HUES64 (cell line): ENCODE measurements at regions not wholly inside any gene's neighbourhood (a gene's known extent, or its start where the extent isn't known, plus 50 kb on each side); places are given as distances from the start of the nearest gene placed in this dataset.

Source experiments
- H3K27ac ChIP-seq: 2 replicates; pipeline ENCODE4 v1.7.0; 2013; ENCODE audit warnings: low read depth, low read length, inconsistent platforms
- H3K27me3 ChIP-seq: 2 replicates; pipeline ENCODE4 v1.6.1; 2013; ENCODE audit warnings: mild to moderate bottlenecking, low read length; ENCODE audit not compliant: insufficient read depth
- H3K36me3 ChIP-seq: 2 replicates; pipeline ENCODE4 v1.6.1; 2013; ENCODE audit warnings: mild to moderate bottlenecking, low read length; ENCODE audit not compliant: insufficient read depth
- H3K4me1 ChIP-seq: 2 replicates; pipeline ENCODE4 v1.6.1; 2013; ENCODE audit warnings: mild to moderate bottlenecking, low read length, moderate library complexity; ENCODE audit not compliant: insufficient read depth
- H3K4me3 ChIP-seq: 2 replicates; pipeline ENCODE4 v1.5.1; 2013; ENCODE audit warnings: mild to moderate bottlenecking, low read length, moderate library complexity
- H3K9ac ChIP-seq: 2 replicates; pipeline ENCODE4 v1.6.1; 2013; ENCODE audit warnings: mild to moderate bottlenecking, low read depth, low read length
- H3K9me3 ChIP-seq: 2 replicates; pipeline ENCODE4 v1.6.1; 2013; ENCODE audit warnings: low read depth, low read length; ENCODE audit not compliant: insufficient read depth
- WGBS: fragments of 150-250, 120-280 bp; methylation state at CpG from one replicate; pipeline ENCODE4 v1.1.7; 2013; ENCODE audit warnings: missing lambda C conversion rate; 5-methylcytosine and 5-hydroxymethylcytosine counted together

DNA sequence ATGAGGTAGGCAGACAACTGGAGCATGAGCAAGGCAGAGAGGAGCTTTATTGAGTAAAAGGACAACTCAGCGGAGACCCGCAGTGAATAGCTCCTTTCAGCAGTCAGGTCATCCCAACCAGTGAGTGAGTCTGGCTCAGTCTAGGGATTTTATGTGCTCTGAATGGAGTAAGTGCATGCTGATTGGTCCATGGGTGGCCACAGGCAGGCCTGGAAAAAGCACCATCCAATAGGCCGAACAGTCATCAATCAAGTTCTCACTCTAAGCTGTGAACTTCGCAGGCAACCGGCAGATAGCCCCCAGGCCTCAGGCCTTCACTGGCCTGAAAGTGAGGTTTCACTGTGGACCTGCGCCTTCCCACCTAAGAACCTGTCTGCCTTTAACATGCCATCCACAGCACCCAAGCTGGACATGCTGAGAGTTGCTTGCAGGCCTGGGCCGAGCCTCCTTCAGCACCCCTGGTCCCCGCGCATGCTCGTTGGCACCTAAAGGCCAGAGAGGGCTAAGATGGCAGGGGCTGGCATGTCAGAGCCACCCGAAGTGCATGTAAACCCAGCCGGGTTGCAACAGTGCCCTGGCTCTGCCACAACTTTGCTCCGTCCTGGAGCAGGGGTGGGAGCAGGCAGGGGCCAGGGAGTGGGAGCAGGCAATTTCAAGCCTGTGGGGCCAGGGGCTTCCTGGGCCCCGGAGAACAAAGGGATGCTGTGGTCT, 698.7 kb downstream of the SLITRK1 start:
- Histone ChIP-seq H3K9me3 (peaks cover 11% of the 10 kb centered on the region), H3K4me3 (no peak overlapping the region), H3K36me3 (no peaks in the 10 kb centered on the region), H3K27me3 (no peaks in the 10 kb centered on the region), H3K9ac (no peak overlapping the region), H3K4me1 (no peaks in the 10 kb centered on the region), H3K27ac (no peak overlapping the region)
- WGBS = 94% methylated on average over 14 of the region's 14 CpGs

DNA sequence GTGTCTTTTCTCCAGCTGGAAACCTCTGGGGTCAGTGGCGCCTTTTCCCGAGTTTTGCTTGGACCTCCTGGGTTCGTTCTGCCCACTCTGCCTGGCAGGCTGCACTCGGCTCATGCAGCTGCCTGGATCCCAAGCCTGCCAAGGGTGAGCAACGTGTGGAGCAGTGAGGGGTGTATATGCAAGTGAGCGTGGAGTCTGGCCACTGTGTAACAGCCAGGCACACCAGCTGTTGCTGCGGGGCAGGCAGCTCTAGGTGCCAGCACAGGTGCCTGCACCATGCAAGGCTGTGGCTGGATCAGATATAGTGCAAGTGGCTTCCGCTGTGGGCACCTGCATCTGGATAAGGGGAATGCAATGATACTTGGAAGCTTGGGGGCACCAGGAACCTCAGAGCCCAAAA, 699.4 kb downstream of the SLITRK1 start:
- no peaks in the 10 kb centered on the region for H3K36me3 ChIP-seq
- H3K9ac ChIP-seq = no peak overlapping the region
- H3K27ac ChIP-seq = no peak overlapping the region
- no peaks in the 10 kb centered on the region for H3K27me3 ChIP-seq
- H3K9me3 ChIP-seq = peaks cover 11% of the 10 kb centered on the region
- H3K4me3 ChIP-seq = no peak overlapping the region
- 87% methylated on average over 8 of the region's 8 CpGs for WGBS
- H3K4me1 ChIP-seq = no peaks in the 10 kb centered on the region

DNA sequence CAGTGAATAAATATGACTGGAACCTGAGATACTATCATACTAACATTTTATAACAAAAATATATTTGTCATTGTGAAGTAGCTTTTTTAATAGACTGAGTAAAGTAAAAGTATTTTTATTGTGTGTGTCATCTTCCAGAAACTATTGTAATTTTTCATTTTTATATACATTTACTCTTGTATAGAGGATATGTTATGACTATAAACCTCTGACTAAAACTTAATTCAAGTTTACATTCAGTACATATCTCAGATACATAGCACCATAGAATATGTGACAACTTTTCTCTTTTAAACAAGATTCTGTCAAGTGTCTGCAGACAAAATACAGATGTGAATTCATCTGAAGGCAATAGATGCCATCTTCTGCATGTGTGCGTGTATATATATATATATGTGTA, 704.3 kb downstream of the SLITRK1 start:
- Histone ChIP-seq H3K27me3 (no peaks in the 10 kb centered on the region), H3K36me3 (no peaks in the 10 kb centered on the region), H3K27ac (no peak overlapping the region), H3K4me3 (no peak overlapping the region), H3K9me3 (no peaks in the 10 kb centered on the region), H3K4me1 (no peaks in the 10 kb centered on the region), H3K9ac (no peak overlapping the region)
- no CpG with 5 or more reads among the region's 1 CpG for WGBS

DNA sequence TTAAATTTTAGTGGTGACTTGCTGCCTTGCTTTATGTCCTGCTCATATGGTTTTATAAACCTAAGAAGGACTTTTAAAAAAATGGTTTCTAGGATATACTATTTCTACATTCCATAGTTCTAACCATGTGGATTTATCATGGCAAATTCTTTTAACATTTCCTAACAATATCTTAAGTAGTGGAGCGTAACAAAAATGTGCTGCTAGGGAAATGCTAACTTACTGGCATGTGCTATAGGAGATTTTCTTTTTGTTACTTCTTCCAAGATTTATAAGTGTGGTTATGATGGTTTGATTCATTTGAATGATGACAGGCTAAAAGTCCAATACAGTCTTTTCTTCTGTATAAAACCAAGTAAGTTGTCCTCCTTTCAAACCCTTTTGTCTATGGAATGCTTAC, 713.7 kb downstream of the SLITRK1 start:
- H3K9ac ChIP-seq = no peak overlapping the region
- WGBS = 100% methylated on average over 1 of the region's 1 CpG
- H3K27me3 ChIP-seq = no peaks in the 10 kb centered on the region

DNA sequence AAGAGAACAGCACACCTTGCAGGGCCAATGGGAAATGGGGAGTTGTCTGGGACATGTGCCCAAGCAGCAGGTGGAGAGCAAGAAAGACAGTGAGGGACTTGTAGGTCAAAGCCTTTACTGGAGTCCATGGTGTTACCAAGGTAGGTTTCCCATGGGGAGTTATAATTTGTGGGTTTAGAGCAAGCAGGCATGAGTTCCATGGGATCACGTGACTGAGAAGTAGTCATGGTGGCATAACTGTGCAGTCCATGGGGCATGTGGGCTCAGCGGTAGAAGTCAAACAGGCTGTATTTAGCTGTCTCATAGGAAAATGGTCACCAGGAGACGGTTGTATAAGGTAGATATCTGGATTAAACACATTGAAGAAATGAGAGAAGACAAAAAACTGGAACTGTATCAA, 715.1 kb downstream of the SLITRK1 start:
- WGBS = 92% methylated on average over 3 of the region's 3 CpGs

More for the DNA sequence above, 713.7 kb downstream of the SLITRK1 start:
- 0 out of 2 replicates have a peak, but pooled peaks cover 7% of the 10 kb centered on the region for H3K9me3 ChIP-seq
- H3K4me1 ChIP-seq = no peaks in the 10 kb centered on the region
- no peaks in the 10 kb centered on the region for H3K36me3 ChIP-seq
- no peak overlapping the region for H3K4me3 ChIP-seq
- H3K27ac ChIP-seq = no peak overlapping the region

DNA sequence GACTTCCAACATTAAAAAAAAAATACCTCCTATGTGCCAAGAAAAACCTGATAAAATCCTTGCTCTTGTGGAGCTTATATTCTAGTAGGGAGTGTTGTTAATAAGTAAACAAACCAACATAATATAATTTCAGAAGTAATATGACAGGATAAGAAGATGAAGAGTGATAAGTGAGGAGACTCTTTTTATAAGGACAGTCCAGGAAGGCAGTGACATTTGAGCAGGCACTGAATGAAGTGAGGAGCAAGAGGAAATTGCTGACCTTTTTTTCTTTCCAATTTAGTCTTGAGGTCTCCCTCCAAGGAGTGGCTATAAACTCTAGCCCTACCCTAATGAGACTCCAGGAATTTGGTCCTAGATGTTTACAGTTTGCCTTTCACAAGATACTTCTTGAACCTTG, 715.7 kb downstream of the SLITRK1 start:
- no peaks in the 10 kb centered on the region for H3K36me3 ChIP-seq
- no peaks in the 10 kb centered on the region for H3K27me3 ChIP-seq
- no peak overlapping the region for H3K9ac ChIP-seq
- 0 out of 2 replicates have a peak, but pooled peaks cover 7% of the 10 kb centered on the region for H3K9me3 ChIP-seq
- H3K27ac ChIP-seq = no peak overlapping the region
- H3K4me1 ChIP-seq = no peaks in the 10 kb centered on the region
- no peak overlapping the region for H3K4me3 ChIP-seq

More for the DNA sequence above, 715.1 kb downstream of the SLITRK1 start:
- Histone ChIP-seq H3K9ac (no peak overlapping the region), H3K4me3 (no peak overlapping the region), H3K27me3 (no peaks in the 10 kb centered on the region), H3K4me1 (no peaks in the 10 kb centered on the region), H3K36me3 (no peaks in the 10 kb centered on the region), H3K27ac (no peak overlapping the region), H3K9me3 (0 out of 2 replicates have a peak, but pooled peaks cover 7% of the 10 kb centered on the region)

DNA sequence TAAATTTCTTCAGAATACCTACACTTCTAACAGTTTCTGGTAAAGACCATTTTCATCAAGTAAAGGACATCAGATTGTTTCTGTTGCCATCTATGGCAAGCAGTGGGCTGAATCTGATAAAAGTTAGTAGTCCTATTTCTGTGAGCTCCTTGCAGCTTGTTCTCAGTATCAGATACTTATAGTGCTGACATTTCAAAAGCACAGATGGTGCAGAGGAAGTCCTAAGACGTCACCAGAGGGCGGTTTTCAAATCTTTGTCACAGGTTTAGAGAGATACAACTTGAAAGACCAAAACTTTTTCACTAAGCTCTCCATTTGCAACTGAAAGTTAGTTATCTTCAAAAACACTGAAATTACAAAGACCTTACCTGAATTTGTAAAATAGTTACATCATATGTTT, 719.8 kb downstream of the SLITRK1 start:
- Histone ChIP-seq H3K4me3 (no peak overlapping the region), H3K4me1 (no peaks in the 10 kb centered on the region), H3K9me3 (no peaks in the 10 kb centered on the region), H3K36me3 (no peaks in the 10 kb centered on the region), H3K27me3 (no peaks in the 10 kb centered on the region), H3K9ac (no peak overlapping the region), H3K27ac (no peak overlapping the region)
- WGBS = 76% methylated on average over 2 of the region's 2 CpGs

DNA sequence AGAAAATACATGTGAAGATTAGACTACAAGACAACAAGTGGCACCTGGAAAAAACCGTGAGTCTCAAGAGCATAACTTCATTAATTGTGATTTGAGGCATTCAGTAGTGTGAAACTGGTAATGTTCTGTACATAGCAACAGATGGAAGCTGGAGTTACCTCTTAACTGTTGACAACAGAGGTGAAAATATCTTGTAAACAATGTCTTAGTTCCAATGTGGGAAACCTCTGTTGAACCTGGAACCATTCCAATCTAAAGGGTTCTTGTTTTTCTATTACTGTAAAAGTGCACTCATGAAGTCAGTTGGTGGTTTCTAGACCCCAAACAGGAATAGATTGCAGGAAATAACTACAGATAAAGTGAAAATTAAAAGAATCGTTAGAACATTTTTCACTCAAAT, 728.4 kb downstream of the SLITRK1 start:
- no peaks in the 10 kb centered on the region for H3K27me3 ChIP-seq
- no peak overlapping the region for H3K27ac ChIP-seq
- 96% methylated on average over 2 of the region's 2 CpGs for WGBS
- no peak overlapping the region for H3K9ac ChIP-seq
- H3K4me1 ChIP-seq = no peaks in the 10 kb centered on the region
- no peak overlapping the region for H3K4me3 ChIP-seq
- H3K36me3 ChIP-seq = no peaks in the 10 kb centered on the region
- H3K9me3 ChIP-seq = no peaks in the 10 kb centered on the region

DNA sequence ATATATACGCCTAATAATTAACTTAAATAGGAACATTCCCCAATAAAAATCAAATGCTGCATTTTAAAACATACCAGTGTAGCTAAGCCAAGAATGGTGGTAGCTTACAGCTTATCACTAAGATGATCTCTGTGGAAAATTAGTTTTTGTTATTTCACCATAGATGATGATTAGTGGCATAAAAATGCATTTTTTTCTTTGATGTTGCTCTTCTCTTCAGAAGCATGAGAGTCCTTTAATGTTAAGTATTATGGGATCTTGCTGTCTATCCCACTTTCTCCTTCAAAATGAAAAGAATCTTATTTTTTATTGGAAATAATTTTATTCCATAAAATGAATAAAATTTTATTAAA, 731.0 kb downstream of the SLITRK1 start:
- H3K4me1 ChIP-seq = no peaks in the 10 kb centered on the region
- WGBS = 100% methylated on average over 1 of the region's 1 CpG

DNA sequence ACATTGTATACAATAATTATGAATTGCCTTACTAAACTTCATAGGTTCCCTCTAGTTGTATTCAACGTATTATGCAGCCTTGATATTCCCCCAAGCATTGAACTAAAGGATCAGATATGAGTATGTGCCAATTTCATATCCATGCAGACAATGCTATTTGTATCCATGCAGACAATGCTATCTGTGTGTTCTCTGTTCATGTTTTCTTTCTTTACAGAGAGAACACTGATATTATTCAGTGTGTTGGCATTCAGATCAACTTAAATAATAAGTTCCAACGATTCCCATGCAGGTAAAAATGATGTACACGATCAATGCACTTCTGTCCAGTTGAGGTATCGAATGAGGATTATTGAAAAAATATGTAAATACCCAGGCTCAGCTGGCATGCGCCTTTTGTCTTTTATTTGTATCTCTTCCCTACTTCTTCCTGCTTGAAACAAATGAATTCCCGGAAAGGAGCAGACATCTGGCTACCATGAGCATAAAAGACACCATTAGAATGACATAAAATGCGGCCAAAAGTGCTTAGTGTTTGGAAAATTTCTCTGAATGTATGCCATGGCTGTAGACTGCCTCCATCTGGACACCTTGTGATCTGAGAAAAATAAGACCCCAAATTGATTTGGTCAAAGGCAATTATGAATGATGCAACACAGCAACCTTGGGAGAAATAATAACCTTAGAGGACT, 731.5 kb downstream of the SLITRK1 start:
- Histone ChIP-seq H3K36me3 (no peaks in the 10 kb centered on the region), H3K4me1 (no peaks in the 10 kb centered on the region), H3K27me3 (no peaks in the 10 kb centered on the region), H3K9me3 (no peaks in the 10 kb centered on the region), H3K4me3 (no peak overlapping the region), H3K27ac (no peak overlapping the region), H3K9ac (no peak overlapping the region)
- 95% methylated on average over 7 of the region's 7 CpGs for WGBS

More for the DNA sequence above, 731.0 kb downstream of the SLITRK1 start:
- Histone ChIP-seq H3K36me3 (no peaks in the 10 kb centered on the region), H3K9ac (no peak overlapping the region), H3K4me3 (no peak overlapping the region), H3K27ac (no peak overlapping the region), H3K27me3 (no peaks in the 10 kb centered on the region), H3K9me3 (no peaks in the 10 kb centered on the region)

DNA sequence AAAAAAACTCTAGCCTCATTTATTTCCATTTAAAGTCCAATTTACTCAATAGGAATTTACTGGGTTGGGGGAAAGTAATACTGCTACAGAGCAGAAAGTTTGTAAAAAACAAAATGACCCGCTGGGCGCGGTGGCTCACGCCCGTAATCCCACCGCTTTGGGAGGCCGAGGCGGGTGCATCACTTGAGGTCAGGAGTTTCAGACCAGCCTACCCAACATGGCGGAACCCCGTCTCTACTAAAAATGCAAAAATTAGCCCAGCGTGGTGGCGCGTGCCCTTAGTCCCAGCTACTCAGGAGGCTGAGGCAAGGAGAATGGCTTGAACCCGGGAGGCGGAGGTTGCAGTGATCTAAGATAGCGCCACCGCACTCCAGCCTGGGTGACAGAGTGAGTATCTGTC, 745.6 kb downstream of the SLITRK1 start:
- Histone ChIP-seq H3K9ac (no peak overlapping the region), H3K4me1 (no peaks in the 10 kb centered on the region), H3K4me3 (no peak overlapping the region), H3K36me3 (no peaks in the 10 kb centered on the region), H3K9me3 (no peaks in the 10 kb centered on the region), H3K27ac (no peak overlapping the region), H3K27me3 (no peaks in the 10 kb centered on the region)
- WGBS = 94% methylated on average over 17 of the region's 17 CpGs
